Heart right ventricle (tissue), 16 donors: ENCODE measurements at regions not wholly inside any gene's neighbourhood (a gene's known extent, or its start where the extent isn't known, plus 50 kb on each side); places are given as distances from the start of the nearest gene placed in this dataset.
"Not testable (repeated sequence)": the region's sequence is repeated elsewhere in the genome, so short reads cannot be mapped to it uniquely, and the experiment has no call there.

ENCODE experiments used
- ATAC-seq, 8 donors: fragments of 200-7000 bp; cut with Tn5 transposase; one replicate each; pipeline ENCODE4 v1.9.1; 2020; ENCODE audit warnings: mild to moderate bottlenecking in 8 of 8, moderate library complexity in 8 of 8, moderate number of reproducible peaks in 1 of 8
- DNase-seq, 2 donors: peaks; one replicate each; pipeline ENCODE4 v3.0.0-alpha.2; 2020
- H3K27ac ChIP-seq, 10 donors: fragments of 200-600 bp; sonication (generic) in 2 of 10; one replicate each; pipeline versions ENCODE4 v1.5.0 to v1.8.0; 2020 to 2022; ENCODE audit warnings: mild to moderate bottlenecking in 3 of 10
- H3K27me3 ChIP-seq, 7 donors: fragments of 200-600 bp; one replicate each; pipeline ENCODE4 v1.8.0; 2021 to 2022; ENCODE audit warnings: mild to moderate bottlenecking in 2 of 7
- H3K36me3 ChIP-seq, 9 donors: fragments of 200-600 bp; sonication (generic) in 1 of 9; one replicate each; pipeline versions ENCODE4 v1.5.0 to v1.8.0; 2020 to 2022; ENCODE audit warnings: mild to moderate bottlenecking in 2 of 9
- H3K4me1 ChIP-seq, 9 donors: fragments of 200-600 bp; sonication (generic) in 1 of 9; one replicate each; pipeline versions ENCODE4 v1.5.0 to v1.8.0; 2020 to 2022; ENCODE audit warnings: mild to moderate bottlenecking in 4 of 9
- H3K4me3 ChIP-seq, 10 donors: fragments of 200-600 bp; sonication (generic) in 2 of 10; one replicate each; pipeline versions ENCODE4 v1.5.0 to v1.8.0; 2020 to 2022; ENCODE audit warnings: mild to moderate bottlenecking in 7 of 10, moderate library complexity in 2 of 10
- H3K9me3 ChIP-seq, 11 donors: fragments of 200-600 bp in 10 of 11; sonication (generic) in 2 of 11; one replicate each; pipeline versions ENCODE4 v1.5.0 to v1.8.0; 2013 to 2022; ENCODE audit warnings: mild to moderate bottlenecking in 2 of 11, control low read depth in 1 of 11, moderate library complexity in 1 of 11
- WGBS, 2 donors: extraction: QIAGEN DNeasy Blood & Tissue Kit; methylation state at CpG; one replicate each; pipeline ENCODE4 v1.1.7; 2013; ENCODE audit warnings: inconsistent platforms in 1 of 2; 5-methylcytosine and 5-hydroxymethylcytosine counted together
- intact Hi-C, 10 donors: fragments of 100-400 bp; cut with DNase I; formaldehyde crosslinking; loops; one replicate each; pipeline versions ENCODE4 v1.11.1 to v1.14.2; 2022
- TF ChIP-seq, protein P1 (sequence below), 9 donors: fragments of 200-600 bp; sonication (generic) in 2 of 9; IDR thresholded peaks; one replicate each; pipeline versions ENCODE4 v1.5.0 to v1.8.0; 2021 to 2022; ENCODE audit warnings: antibody characterized with exemption in 9 of 9, mild to moderate bottlenecking in 5 of 9, moderate library complexity in 1 of 9
- donor health status: Arrhythmogenic right ventricular cardiomyopathy.
- donor health status: ischemic (EF 13 %, LVEDD 7.1; RV severe dilation, severe dysfunction).
- donor health status: healthy with polysubstance abuse.
- donor health status: DM: no; HTN: yes; CAD: no.
- donor health status: DM: no; HTN: no; CAD: no.
- donor health status: ischemic (EF 25% LVEDD 6.9; RV normal size, moderate dysfunction).
- donor health status: ischemic (EF 25% LVEDD 5.7; RV mildly dilated, moderate dysfunction).
- donor health status: healthy.
- donor health status: DM: yes; HTN: yes; CAD: no.
- donor health status: Ischemic cardiomyopathy.
- donor health status: ischemic (EF 35%, LVEDD 5.7; RV mildly dilated, moderate dysfunction).
- donor health status: nonischemic (EF 11% LVEDD 7.7; RV severe dilation, severe dysfunction).
- donor health status: DM: yes; HTN: yes; CAD: no.
- donor health status: PGD.
- donor health status: ischemic (EF 29% LVEDD 5.4; RV normal size, mild dysfunction).
- donor health status: nonischemic (EF 23%, LVEDD 6.1; RV moderate dilation, normal function).

DNA sequence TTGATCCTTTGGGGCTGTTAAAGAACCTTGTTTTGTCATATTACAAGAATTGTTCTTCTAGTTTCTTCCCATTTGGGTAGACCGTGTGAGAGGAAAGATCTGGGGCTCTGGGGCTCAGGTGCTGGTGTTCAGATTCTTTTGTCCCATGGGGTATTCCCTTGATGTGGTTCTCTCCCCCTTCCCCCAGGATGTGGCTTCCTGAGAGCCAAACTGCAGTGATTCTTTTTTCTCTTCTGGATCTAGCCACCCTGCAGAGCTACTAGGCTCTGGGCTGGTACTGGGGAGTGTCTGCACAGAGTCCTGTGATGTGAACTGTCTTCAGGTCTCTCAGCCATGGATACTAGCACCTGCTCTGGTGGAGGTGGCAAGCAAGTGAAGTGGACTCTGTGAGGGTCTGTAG lies 480.5 kb upstream of the MAN1A1 start:
- Histone ChIP-seq H3K27ac (no peak overlapping the region), H3K4me3 (no peak overlapping the region), H3K27me3 (no peaks in the 10 kb centered on the region), H3K9me3 (peaks cover 0 to 11% (median 0%) of the 10 kb centered on the region in 11 donors), H3K36me3 (no peaks in the 10 kb centered on the region), H3K4me1 (no peaks in the 10 kb centered on the region)
- WGBS, 2 donors = 86 to 89% methylated on average over 1 of the region's 1 CpG
- intact Hi-C loops = no loop called here
- DNase-seq = no peak
- TF ChIP-seq, protein P1, sequence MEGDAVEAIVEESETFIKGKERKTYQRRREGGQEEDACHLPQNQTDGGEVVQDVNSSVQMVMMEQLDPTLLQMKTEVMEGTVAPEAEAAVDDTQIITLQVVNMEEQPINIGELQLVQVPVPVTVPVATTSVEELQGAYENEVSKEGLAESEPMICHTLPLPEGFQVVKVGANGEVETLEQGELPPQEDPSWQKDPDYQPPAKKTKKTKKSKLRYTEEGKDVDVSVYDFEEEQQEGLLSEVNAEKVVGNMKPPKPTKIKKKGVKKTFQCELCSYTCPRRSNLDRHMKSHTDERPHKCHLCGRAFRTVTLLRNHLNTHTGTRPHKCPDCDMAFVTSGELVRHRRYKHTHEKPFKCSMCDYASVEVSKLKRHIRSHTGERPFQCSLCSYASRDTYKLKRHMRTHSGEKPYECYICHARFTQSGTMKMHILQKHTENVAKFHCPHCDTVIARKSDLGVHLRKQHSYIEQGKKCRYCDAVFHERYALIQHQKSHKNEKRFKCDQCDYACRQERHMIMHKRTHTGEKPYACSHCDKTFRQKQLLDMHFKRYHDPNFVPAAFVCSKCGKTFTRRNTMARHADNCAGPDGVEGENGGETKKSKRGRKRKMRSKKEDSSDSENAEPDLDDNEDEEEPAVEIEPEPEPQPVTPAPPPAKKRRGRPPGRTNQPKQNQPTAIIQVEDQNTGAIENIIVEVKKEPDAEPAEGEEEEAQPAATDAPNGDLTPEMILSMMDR (IDR thresholded peaks at IDR 0.05) = no peak
- ATAC-seq = no peak

DNA sequence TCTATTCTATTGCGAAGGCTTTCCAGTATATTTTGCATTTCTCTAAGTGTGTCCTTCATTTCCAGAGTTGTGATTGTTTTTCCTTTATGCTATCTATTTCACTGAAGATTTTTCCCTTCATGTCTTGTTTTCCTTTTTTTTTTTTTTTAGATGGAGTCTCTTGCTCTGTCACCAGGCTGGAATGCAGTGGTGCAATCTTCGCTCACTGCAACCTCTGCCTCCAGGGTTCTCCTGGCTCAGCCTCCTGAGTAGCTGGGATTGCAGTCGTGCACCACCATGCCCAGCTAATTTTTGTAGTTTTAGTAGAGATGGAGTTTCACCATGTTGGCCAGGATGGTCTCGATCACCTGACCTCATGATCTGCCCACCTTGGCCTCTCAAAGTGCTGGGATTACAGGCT lies 479.9 kb upstream of the MAN1A1 start:
- intact Hi-C loops, DNase-seq, ATAC-seq, H3K4me1 ChIP-seq, H3K27ac ChIP-seq, H3K36me3 ChIP-seq, H3K4me3 ChIP-seq, H3K27me3 ChIP-seq: not testable (repeated sequence)
- peaks cover 0 to 11% (median 0%) of the 10 kb centered on the region in 11 donors for H3K9me3 ChIP-seq
- 86 to 91% methylated on average over 4 of the region's 4 CpGs for WGBS, 2 donors

DNA sequence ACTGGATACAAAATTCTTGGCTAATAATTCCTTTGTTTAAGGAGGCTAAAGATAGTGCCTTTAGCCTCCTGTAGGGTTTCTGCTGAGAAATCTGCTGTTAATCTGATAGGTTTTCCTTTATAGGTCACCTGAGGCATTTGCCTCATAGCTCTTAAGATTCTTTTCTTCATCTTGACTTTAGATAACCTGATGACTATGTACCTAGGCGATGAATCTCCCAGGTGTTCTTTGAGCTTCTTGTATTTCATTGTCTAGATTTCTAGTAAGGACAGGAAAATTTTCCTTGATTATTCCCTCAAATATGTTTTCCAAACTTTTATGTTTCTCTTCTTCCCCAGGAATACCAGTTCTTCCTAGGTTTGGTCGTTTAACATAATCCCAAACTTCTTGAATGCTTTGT lies 479.4 kb upstream of the MAN1A1 start:
- H3K27ac ChIP-seq = no peak overlapping the region
- ATAC-seq (no peak), DNase-seq (no peak)
- H3K4me1 ChIP-seq = no peaks in the 10 kb centered on the region
- peaks cover 0 to 11% (median 0%) of the 10 kb centered on the region in 11 donors for H3K9me3 ChIP-seq
- H3K4me3 ChIP-seq = no peak overlapping the region
- TF ChIP-seq, protein P1 (IDR thresholded peaks at IDR 0.05) = no peak
- intact Hi-C loops = no loop called here
- no peaks in the 10 kb centered on the region for H3K27me3 ChIP-seq
- WGBS, 2 donors = 89 to 90% methylated on average over 2 of the region's 2 CpGs
- no peaks in the 10 kb centered on the region for H3K36me3 ChIP-seq

DNA sequence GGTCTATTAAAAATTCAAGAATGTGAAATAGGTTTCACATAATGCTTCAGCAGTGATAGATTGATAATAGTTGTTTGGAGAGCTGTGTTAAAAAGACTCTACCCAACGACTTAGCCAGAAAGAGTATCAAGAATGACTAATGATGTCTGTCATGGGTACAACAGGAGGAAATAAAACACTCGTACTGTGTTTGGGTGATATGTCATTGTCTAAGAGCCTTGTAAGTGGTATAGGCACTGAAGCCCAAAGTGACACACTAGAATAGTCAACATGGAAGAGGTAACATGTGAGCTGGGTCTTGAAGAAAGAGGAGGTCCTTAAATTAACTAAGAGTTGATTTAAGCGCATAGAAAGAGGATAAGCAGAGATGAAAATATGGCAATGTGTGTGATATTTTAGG lies 471.8 kb upstream of the MAN1A1 start:
- intact Hi-C loops = no loop called here
- Histone ChIP-seq H3K27me3 (no peaks in the 10 kb centered on the region), H3K27ac (no peak overlapping the region), H3K4me3 (no peak overlapping the region), H3K4me1 (no peaks in the 10 kb centered on the region), H3K36me3 (no peaks in the 10 kb centered on the region), H3K9me3 (no peaks in the 10 kb centered on the region)
- ATAC-seq = no peak
- DNase-seq = no peak
- WGBS, 2 donors = 51 to 58% methylated on average over 3 of the region's 3 CpGs
- TF ChIP-seq, protein P1 (IDR thresholded peaks at IDR 0.05) = no peak

DNA sequence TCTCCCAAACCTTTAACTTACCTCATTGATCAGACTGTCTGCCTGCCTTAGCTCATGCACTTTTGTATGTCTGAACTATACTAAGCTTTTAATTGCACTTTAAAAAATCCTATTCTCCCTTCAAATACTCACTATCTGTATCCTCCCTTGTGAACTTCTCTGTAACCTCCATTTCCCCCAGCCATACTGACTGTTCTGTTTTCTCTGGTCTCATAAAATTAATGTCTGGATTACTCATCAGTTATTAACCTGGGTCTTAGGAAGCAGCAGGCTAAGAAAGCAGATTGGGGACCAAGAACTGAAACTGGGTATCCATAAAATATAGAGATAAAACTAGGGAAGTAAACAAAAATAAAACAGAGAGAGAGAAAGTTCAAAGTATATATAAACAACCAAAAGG lies 469.3 kb upstream of the MAN1A1 start:
- no peak overlapping the region for H3K4me3 ChIP-seq
- no peaks in the 10 kb centered on the region for H3K36me3 ChIP-seq
- H3K27me3 ChIP-seq = no peaks in the 10 kb centered on the region
- H3K4me1 ChIP-seq = no peaks in the 10 kb centered on the region
- H3K27ac ChIP-seq = no peak overlapping the region
- DNase-seq (no peak), ATAC-seq (no peak)
- no peaks in the 10 kb centered on the region for H3K9me3 ChIP-seq
- intact Hi-C loops = no loop called here
- TF ChIP-seq, protein P1 (IDR thresholded peaks at IDR 0.05) = no peak
